ENCODE measurements at regions not wholly inside any gene's neighbourhood (a gene's known extent, or its start where the extent isn't known, plus 50 kb on each side); places are given as distances from the start of the nearest gene placed in this dataset.

GRCh38 chr13:30039511-30039911 lies 189.1 kb upstream of the UBL3 start:
- intact Hi-C loops (cut with micrococcal nuclease), result no loop called here
- no peaks in the 10 kb centered on the region for H3K9me3 ChIP-seq (replicated peaks; ENCODE audit: control insufficient read depth, insufficient read depth, low read depth, low read length)
- H3K4me3 ChIP-seq, result no peak overlapping the region
- DNase-seq (ENCODE audit: extremely low read depth in 1 of 4, low spot score in 3 of 4) (no peak), ATAC-seq (no peak), FAIRE-seq (no peak)
- no peaks in the 10 kb centered on the region for H3K4me1 ChIP-seq (replicated peaks in 1 of 2; ENCODE audit: control insufficient read depth in 2 of 2, insufficient read depth in 2 of 2, low read length in 2 of 2)
- H3K79me2 ChIP-seq (ENCODE audit: control insufficient read depth, insufficient read depth, low read length), result no peaks in the 10 kb centered on the region
- no peak for TF ChIP-seq FOXO4 (CRISPR knock-in tag; IDR thresholded peaks at IDR 0.05)
- no peak for TF ChIP-seq SP2 (IDR thresholded peaks at IDR 0.05; ENCODE audit: extremely low read depth, low read depth, low read length, poor library complexity, severe bottlenecking)
- no peak for TF ChIP-seq CUX1 (CRISPR knock-in tag; IDR thresholded peaks at IDR 0.05)
- TF ChIP-seq DDX20 (tag; IDR thresholded peaks at IDR 0.05; ENCODE audit: low read depth), result no peak
- H2AFZ ChIP-seq (ENCODE audit: low read depth, low read length), result no peak overlapping the region
- no peak overlapping the region for H3K27ac ChIP-seq (ENCODE audit: extremely low read depth, low read depth, low read length)
- no peak overlapping the region for H3K4me2 ChIP-seq (ENCODE audit: insufficient read depth, low read length)
- peaks cover 0 to 7% of the 10 kb centered on the region in 2 experiments; a peak in 2 of 5 replicates for H3K27me3 ChIP-seq (ENCODE audit: control insufficient read depth in 2 of 2, insufficient read depth in 2 of 2, low read length in 2 of 2)
- H3K9me1 ChIP-seq (ENCODE audit: control insufficient read depth, insufficient read depth, low read length), result no peaks in the 10 kb centered on the region
- no peak overlapping the region for H3K9ac ChIP-seq (ENCODE audit: insufficient read depth in 1 of 2, low read depth in 2 of 2, low read length in 2 of 2)
- CTCF ChIA-PET (ENCODE audit: low intra/inter-chr PET ratio), result no interaction called here
- H4K20me1 ChIP-seq (replicated peaks; ENCODE audit: control insufficient read depth, insufficient read depth, low read length), result no peaks in the 10 kb centered on the region
- no peaks in the 10 kb centered on the region for H3K36me3 ChIP-seq (ENCODE audit: control insufficient read depth, insufficient read depth, low read length)
- WGBS (ENCODE audit: insufficient coverage, low coverage, missing lambda C conversion rate), result 0% methylated on average over 2 of the region's 3 CpGs
- BruUV-seq (replicated peaks), result no TSS peak
- in situ Hi-C loops (cut with MboI), result no loop called here
- POLR2A ChIA-PET, result no interaction called here
